ENCODE measurements at regions not wholly inside any gene's neighbourhood (a gene's known extent, or its start where the extent isn't known, plus 50 kb on each side); places are given as distances from the start of the nearest gene placed in this dataset.

- peak; percentile 98 for DNase-seq (ENCODE audit: low read depth)
- no peak for TF ChIP-seq CTCF (IDR thresholded peaks at IDR 0.05; ENCODE audit: insufficient read depth, low read depth, low read length, missing control alignments)
Observed at GRCh38 chr13:73598020-73598712, 536.0 kb downstream of the KLF12 start.

GRCh38 chr13:73596382-73596781, 537.6 kb downstream of the KLF5 start:
- no peak for DNase-seq (ENCODE audit: low read depth)
- no peak overlapping the region for H3K4me3 ChIP-seq (ENCODE audit: low read length)
- TF ChIP-seq CTCF (IDR thresholded peaks at IDR 0.05; ENCODE audit: insufficient read depth, low read depth, low read length, missing control alignments) = no peak

More at GRCh38 chr13:73598020-73598712, 536.0 kb downstream of the KLF12 start:
- no peak overlapping the region for H3K4me3 ChIP-seq (ENCODE audit: low read length)

- no peak for DNase-seq (ENCODE audit: low read depth)
- H3K4me3 ChIP-seq (ENCODE audit: low read length) = no peak overlapping the region
- TF ChIP-seq CTCF (IDR thresholded peaks at IDR 0.05; ENCODE audit: insufficient read depth, low read depth, low read length, missing control alignments) = no peak
Observed at GRCh38 chr13:73593199-73593765, 534.5 kb downstream of the KLF5 start.

GRCh38 chr13:73591861-73592260, 533.1 kb downstream of the KLF5 start:
- no peak for DNase-seq (ENCODE audit: low read depth)
- no peak overlapping the region for H3K4me3 ChIP-seq (ENCODE audit: low read length)
- TF ChIP-seq CTCF (IDR thresholded peaks at IDR 0.05; ENCODE audit: insufficient read depth, low read depth, low read length, missing control alignments) = no peak

GRCh38 chr13:73590795-73591194, 532.0 kb downstream of the KLF5 start:
- no peak for TF ChIP-seq CTCF (IDR thresholded peaks at IDR 0.05; ENCODE audit: insufficient read depth, low read depth, low read length, missing control alignments)
- no peak overlapping the region for H3K4me3 ChIP-seq (ENCODE audit: low read length)
- DNase-seq (ENCODE audit: low read depth) = no peak

GRCh38 chr13:73585236-73585635, 526.4 kb downstream of the KLF5 start:
- H3K4me3 ChIP-seq (ENCODE audit: low read length) = no peak overlapping the region
- DNase-seq (ENCODE audit: low read depth) = peak; percentile 79
- TF ChIP-seq CTCF (IDR thresholded peaks at IDR 0.05; ENCODE audit: insufficient read depth, low read depth, low read length, missing control alignments) = no peak

- no peak for TF ChIP-seq CTCF (IDR thresholded peaks at IDR 0.05; ENCODE audit: insufficient read depth, low read depth, low read length, missing control alignments)
- H3K4me3 ChIP-seq (ENCODE audit: low read length) = no peak overlapping the region
- no peak for DNase-seq (ENCODE audit: low read depth)
Observed at GRCh38 chr13:73583331-73583730, 524.5 kb downstream of the KLF5 start.
